ENCODE measurements at regions not wholly inside any gene's neighbourhood (a gene's known extent, or its start where the extent isn't known, plus 50 kb on each side); places are given as distances from the start of the nearest gene placed in this dataset.

GRCh38 chr2:239507576-239508258 lies 106.9 kb upstream of the HDAC4 start:
- TF ChIP-seq CTCF (IDR thresholded peaks at IDR 0.05; ENCODE audit: low read length), result no peak
- no peak for TF ChIP-seq EZH2 (IDR thresholded peaks at IDR 0.05; ENCODE audit: borderline replicate concordance, low read length)
- Histone ChIP-seq H2AFZ (ENCODE audit: low read length) (no peak overlapping the region), H3F3A (ENCODE audit: insufficient read depth, low read length) (no peaks in the 10 kb centered on the region), H3K27ac (ENCODE audit: low read depth, low read length, poor library complexity, severe bottlenecking) (no peak overlapping the region), H3K9me3 (ENCODE audit: low read length) (0 out of 2 replicates have a peak, but pooled peaks cover 2% of the 10 kb centered on the region), H3K27me3 (ENCODE audit: insufficient read depth, low read length) (no peaks in the 10 kb centered on the region; the same call in 1 of the 2 replicates), H4K20me1 (ENCODE audit: insufficient read depth, low read length) (no peaks in the 10 kb centered on the region), H3K9me2 (ENCODE audit: low read depth, low read length) (no peaks in the 10 kb centered on the region), H3K79me2 (ENCODE audit: insufficient read depth, low read length) (no peaks in the 10 kb centered on the region), H3K4me2 (ENCODE audit: low read length) (no peak overlapping the region), H3K4me3 (ENCODE audit: low read depth, low read length, poor library complexity, severe bottlenecking) (no peak overlapping the region), H3K9ac (ENCODE audit: low read length) (no peak overlapping the region), H3K36me3 (ENCODE audit: insufficient read depth, low read length) (no peaks in the 10 kb centered on the region), H3K4me1 (ENCODE audit: insufficient read depth, low read length, severe bottlenecking) (no peaks in the 10 kb centered on the region)

- Histone ChIP-seq H3K27ac (ENCODE audit: low read depth, low read length, poor library complexity, severe bottlenecking) (no peak overlapping the region), H4K20me1 (ENCODE audit: insufficient read depth, low read length) (no peaks in the 10 kb centered on the region), H3K36me3 (ENCODE audit: insufficient read depth, low read length) (no peaks in the 10 kb centered on the region), H3K79me2 (ENCODE audit: insufficient read depth, low read length) (no peaks in the 10 kb centered on the region), H3K27me3 (ENCODE audit: insufficient read depth, low read length) (no peaks in the 10 kb centered on the region; the same call in 1 of the 2 replicates), H3K9me3 (ENCODE audit: low read length) (no peaks in the 10 kb centered on the region), H3K4me3 (ENCODE audit: low read depth, low read length, poor library complexity, severe bottlenecking) (no peak overlapping the region), H3K9ac (ENCODE audit: low read length) (no peak overlapping the region), H3K4me2 (ENCODE audit: low read length) (no peak overlapping the region), H2AFZ (ENCODE audit: low read length) (no peak overlapping the region), H3K4me1 (ENCODE audit: insufficient read depth, low read length, severe bottlenecking) (no peaks in the 10 kb centered on the region), H3K9me2 (ENCODE audit: low read depth, low read length) (no peaks in the 10 kb centered on the region), H3F3A (ENCODE audit: insufficient read depth, low read length) (no peaks in the 10 kb centered on the region)
- TF ChIP-seq CTCF (IDR thresholded peaks at IDR 0.05; ENCODE audit: low read length) (no peak), EZH2 (IDR thresholded peaks at IDR 0.05; ENCODE audit: borderline replicate concordance, low read length) (no peak)
These were observed 106.1 kb upstream of the HDAC4 start for GRCh38 chr2:239506961-239507360.

GRCh38 chr2:239506101-239506857 lies 105.5 kb upstream of the HDAC4 start:
- Histone ChIP-seq H3K4me3 (ENCODE audit: low read depth, low read length, poor library complexity, severe bottlenecking) (no peak overlapping the region), H3K79me2 (ENCODE audit: insufficient read depth, low read length) (no peaks in the 10 kb centered on the region), H3K9me2 (ENCODE audit: low read depth, low read length) (no peaks in the 10 kb centered on the region), H3F3A (ENCODE audit: insufficient read depth, low read length) (no peaks in the 10 kb centered on the region), H3K9ac (ENCODE audit: low read length) (no peak overlapping the region), H2AFZ (ENCODE audit: low read length) (no peak overlapping the region), H3K27me3 (ENCODE audit: insufficient read depth, low read length) (no peaks in the 10 kb centered on the region), H3K4me1 (ENCODE audit: insufficient read depth, low read length, severe bottlenecking) (no peaks in the 10 kb centered on the region), H3K9me3 (ENCODE audit: low read length) (no peaks in the 10 kb centered on the region), H3K36me3 (ENCODE audit: insufficient read depth, low read length) (no peaks in the 10 kb centered on the region), H4K20me1 (ENCODE audit: insufficient read depth, low read length) (no peaks in the 10 kb centered on the region), H3K4me2 (ENCODE audit: low read length) (no peak overlapping the region), H3K27ac (ENCODE audit: low read depth, low read length, poor library complexity, severe bottlenecking) (no peak overlapping the region)
- TF ChIP-seq EZH2 (IDR thresholded peaks at IDR 0.05; ENCODE audit: borderline replicate concordance, low read length) (no peak), CTCF (IDR thresholded peaks at IDR 0.05; ENCODE audit: low read length) (no peak)

All from OCI-LY1 (cell line).